ENCODE measurements at regions not wholly inside any gene's neighbourhood (a gene's known extent, or its start where the extent isn't known, plus 50 kb on each side); places are given as distances from the start of the nearest gene placed in this dataset.

DNA sequence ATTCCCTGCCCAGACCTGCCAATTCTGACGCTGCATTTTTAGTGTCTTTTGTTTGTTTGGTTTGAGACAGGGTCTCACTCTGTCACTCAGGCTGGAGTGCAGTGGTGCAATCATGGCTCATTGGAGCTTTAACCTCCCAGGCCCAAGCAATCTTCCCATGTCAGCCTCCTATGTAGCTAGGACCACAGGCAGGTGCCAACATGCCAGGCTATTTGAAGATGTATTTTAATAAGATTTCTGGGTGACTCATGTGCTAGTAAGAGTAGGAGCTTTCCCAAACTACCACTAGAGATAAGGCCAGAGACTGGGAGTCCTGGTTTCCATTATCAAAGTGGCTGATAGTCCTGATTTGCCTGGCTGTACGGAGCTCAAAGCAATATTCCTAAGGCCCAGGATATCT, 693.3 kb downstream of the MED13L start:
- Histone ChIP-seq H3F3A (ENCODE audit: insufficient read depth, low read length) (no peaks in the 10 kb centered on the region), H3K4me3 (ENCODE audit: low read depth, low read length, poor library complexity, severe bottlenecking) (no peak overlapping the region), H3K4me1 (ENCODE audit: insufficient read depth, low read length, severe bottlenecking) (no peaks in the 10 kb centered on the region), H3K4me2 (ENCODE audit: low read length) (no peak overlapping the region), H2AFZ (ENCODE audit: low read length) (no peak overlapping the region), H3K9me3 (ENCODE audit: low read length) (no peaks in the 10 kb centered on the region), H3K9ac (ENCODE audit: low read length) (no peak overlapping the region), H4K20me1 (ENCODE audit: insufficient read depth, low read length) (no peaks in the 10 kb centered on the region), H3K9me2 (ENCODE audit: low read depth, low read length) (no peaks in the 10 kb centered on the region), H3K27ac (ENCODE audit: low read depth, low read length, poor library complexity, severe bottlenecking) (no peak overlapping the region), H3K36me3 (ENCODE audit: insufficient read depth, low read length) (no peaks in the 10 kb centered on the region), H3K27me3 (ENCODE audit: insufficient read depth, low read length) (no peaks in the 10 kb centered on the region), H3K79me2 (ENCODE audit: insufficient read depth, low read length) (no peaks in the 10 kb centered on the region)
- TF ChIP-seq, protein P1, sequence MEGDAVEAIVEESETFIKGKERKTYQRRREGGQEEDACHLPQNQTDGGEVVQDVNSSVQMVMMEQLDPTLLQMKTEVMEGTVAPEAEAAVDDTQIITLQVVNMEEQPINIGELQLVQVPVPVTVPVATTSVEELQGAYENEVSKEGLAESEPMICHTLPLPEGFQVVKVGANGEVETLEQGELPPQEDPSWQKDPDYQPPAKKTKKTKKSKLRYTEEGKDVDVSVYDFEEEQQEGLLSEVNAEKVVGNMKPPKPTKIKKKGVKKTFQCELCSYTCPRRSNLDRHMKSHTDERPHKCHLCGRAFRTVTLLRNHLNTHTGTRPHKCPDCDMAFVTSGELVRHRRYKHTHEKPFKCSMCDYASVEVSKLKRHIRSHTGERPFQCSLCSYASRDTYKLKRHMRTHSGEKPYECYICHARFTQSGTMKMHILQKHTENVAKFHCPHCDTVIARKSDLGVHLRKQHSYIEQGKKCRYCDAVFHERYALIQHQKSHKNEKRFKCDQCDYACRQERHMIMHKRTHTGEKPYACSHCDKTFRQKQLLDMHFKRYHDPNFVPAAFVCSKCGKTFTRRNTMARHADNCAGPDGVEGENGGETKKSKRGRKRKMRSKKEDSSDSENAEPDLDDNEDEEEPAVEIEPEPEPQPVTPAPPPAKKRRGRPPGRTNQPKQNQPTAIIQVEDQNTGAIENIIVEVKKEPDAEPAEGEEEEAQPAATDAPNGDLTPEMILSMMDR (IDR thresholded peaks at IDR 0.05; ENCODE audit: low read length) = no peak
- TF ChIP-seq EZH2 (IDR thresholded peaks at IDR 0.05; ENCODE audit: borderline replicate concordance, low read length) = no peak

DNA sequence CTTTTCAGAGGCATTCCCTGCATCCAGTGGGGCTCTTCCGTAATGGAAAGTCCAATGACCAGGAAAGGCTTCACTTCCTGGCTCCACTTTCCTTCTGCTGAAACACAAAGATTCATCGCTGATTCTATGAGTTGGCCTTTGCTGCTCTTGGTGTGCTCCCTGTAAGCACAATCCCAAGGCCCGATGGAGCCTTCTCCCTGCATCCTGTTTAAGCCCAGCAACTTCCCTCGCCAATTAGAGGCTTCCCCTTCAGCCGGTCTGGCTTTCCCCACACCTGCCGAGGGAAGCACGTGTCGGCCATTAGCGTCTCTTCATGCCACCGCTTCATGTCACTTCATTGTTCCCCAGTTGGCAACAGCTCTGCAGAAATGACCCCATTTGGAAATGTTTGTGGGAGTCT, 693.9 kb downstream of the MED13L start:
- Histone ChIP-seq H3F3A (ENCODE audit: insufficient read depth, low read length) (no peaks in the 10 kb centered on the region), H4K20me1 (ENCODE audit: insufficient read depth, low read length) (no peaks in the 10 kb centered on the region), H3K27me3 (ENCODE audit: insufficient read depth, low read length) (no peaks in the 10 kb centered on the region), H3K27ac (ENCODE audit: low read depth, low read length, poor library complexity, severe bottlenecking) (no peak overlapping the region), H3K36me3 (ENCODE audit: insufficient read depth, low read length) (no peaks in the 10 kb centered on the region), H3K9ac (ENCODE audit: low read length) (no peak overlapping the region), H3K9me3 (ENCODE audit: low read length) (no peaks in the 10 kb centered on the region), H2AFZ (ENCODE audit: low read length) (no peak overlapping the region), H3K9me2 (ENCODE audit: low read depth, low read length) (no peaks in the 10 kb centered on the region), H3K4me3 (ENCODE audit: low read depth, low read length, poor library complexity, severe bottlenecking) (no peak overlapping the region), H3K4me2 (ENCODE audit: low read length) (no peak overlapping the region), H3K79me2 (ENCODE audit: insufficient read depth, low read length) (no peaks in the 10 kb centered on the region), H3K4me1 (ENCODE audit: insufficient read depth, low read length, severe bottlenecking) (no peaks in the 10 kb centered on the region)
- TF ChIP-seq, protein P1 (IDR thresholded peaks at IDR 0.05; ENCODE audit: low read length) = no peak
- TF ChIP-seq EZH2 (IDR thresholded peaks at IDR 0.05; ENCODE audit: borderline replicate concordance, low read length) = no peak

DNA sequence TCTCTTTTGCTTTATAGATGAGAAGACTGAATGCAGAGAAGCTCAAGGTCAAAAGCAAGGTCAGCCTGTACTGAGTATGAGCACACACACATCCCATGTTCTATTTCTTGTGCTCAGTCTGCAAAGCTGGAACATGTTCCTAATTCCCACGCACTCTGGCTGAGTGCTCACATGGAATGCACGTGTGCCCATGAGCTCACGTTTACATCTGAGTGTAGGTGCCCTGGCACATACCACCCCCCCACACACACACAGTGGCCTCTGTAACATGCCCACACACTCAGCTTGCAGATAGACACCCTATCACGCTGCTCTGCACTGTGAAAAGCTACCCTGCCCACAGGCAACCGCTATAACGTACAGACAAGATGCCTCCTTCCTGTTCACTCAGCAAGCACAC, 700.1 kb downstream of the MED13L start:
- no peak overlapping the region for H3K27ac ChIP-seq (ENCODE audit: low read depth, low read length, poor library complexity, severe bottlenecking)
- H3K4me1 ChIP-seq (ENCODE audit: insufficient read depth, low read length, severe bottlenecking) = no peaks in the 10 kb centered on the region
- H3K9ac ChIP-seq (ENCODE audit: low read length) = no peak overlapping the region
- H3K36me3 ChIP-seq (ENCODE audit: insufficient read depth, low read length) = no peaks in the 10 kb centered on the region
- H3K79me2 ChIP-seq (ENCODE audit: insufficient read depth, low read length) = no peaks in the 10 kb centered on the region
- H3K4me3 ChIP-seq (ENCODE audit: low read depth, low read length, poor library complexity, severe bottlenecking) = no peak overlapping the region
- H4K20me1 ChIP-seq (ENCODE audit: insufficient read depth, low read length) = no peaks in the 10 kb centered on the region
- H3F3A ChIP-seq (ENCODE audit: insufficient read depth, low read length) = no peaks in the 10 kb centered on the region
- H2AFZ ChIP-seq (ENCODE audit: low read length) = no peak overlapping the region
- no peaks in the 10 kb centered on the region for H3K9me2 ChIP-seq (ENCODE audit: low read depth, low read length)
- no peak overlapping the region for H3K4me2 ChIP-seq (ENCODE audit: low read length)
- no peaks in the 10 kb centered on the region for H3K9me3 ChIP-seq (ENCODE audit: low read length)
- H3K27me3 ChIP-seq (ENCODE audit: insufficient read depth, low read length) = no peaks in the 10 kb centered on the region
- TF ChIP-seq, protein P1 (IDR thresholded peaks at IDR 0.05; ENCODE audit: low read length) = no peak
- TF ChIP-seq EZH2 (IDR thresholded peaks at IDR 0.05; ENCODE audit: borderline replicate concordance, low read length) = no peak

All from OCI-LY1 (cell line).